Gastrocnemius medialis (tissue), 4 donors: ENCODE measurements at regions not wholly inside any gene's neighbourhood (a gene's known extent, or its start where the extent isn't known, plus 50 kb on each side); places are given as distances from the start of the nearest gene placed in this dataset.

ENCODE experiments used
- ATAC-seq, 2 donors: fragments of 150-250 bp; one replicate each; pipeline ENCODE4 v1.9.1; 2016
- DNase-seq, 2 donors: peaks; one replicate each; pipeline ENCODE4 v3.0.0-alpha.2; 2019
- H3K27ac ChIP-seq, 4 donors: fragments of 200-600 bp; sonication (generic); 1 replicate in 1 of 4; 2 replicates in 3 of 4; pipeline ENCODE4 v1.5.1; 2016 to 2018; ENCODE audit warnings: mild to moderate bottlenecking in 2 of 4, moderate library complexity in 1 of 4
- H3K27me3 ChIP-seq, 3 donors: fragments of 200-600 bp; sonication (generic) in 2 of 3; 1 replicate in 1 of 3; 2 replicates in 2 of 3; pipeline versions ENCODE4 v1.5.1 to v1.6.0; 2016 to 2019; ENCODE audit warnings: mild to moderate bottlenecking in 1 of 3, moderate library complexity in 1 of 3
- H3K36me3 ChIP-seq, 2 donors: fragments of 200-600 bp; sonication (generic) in 1 of 2; one replicate each; pipeline ENCODE4 v1.5.1; 2017 to 2018
- H3K4me1 ChIP-seq, 2 donors: fragments of 200-600 bp; sonication (generic) in 1 of 2; one replicate each; pipeline ENCODE4 v1.5.1; 2016 to 2017; ENCODE audit warnings: mild to moderate bottlenecking in 2 of 2
- H3K4me3 ChIP-seq, 4 donors: fragments of 200-600 bp; sonication (generic) in 3 of 4; 1 replicate in 1 of 4; 2 replicates in 3 of 4; pipeline ENCODE4 v1.5.1; 2016 to 2019; ENCODE audit warnings: mild to moderate bottlenecking in 2 of 4
- H3K9me3 ChIP-seq, 3 donors: fragments of 200-600 bp; sonication (generic) in 2 of 3; 1 replicate in 1 of 3; 2 replicates in 2 of 3; pipeline ENCODE4 v1.5.1; 2016 to 2019
- CTCF ChIP-seq, 5 experiments: fragments of 450-650 bp in 3 of 5; fragments of 200-600 bp in 2 of 5; sonication (generic) in 2 of 5; IDR thresholded peaks in 4 of 5; conservative IDR thresholded peaks in 1 of 5; 1 replicate in 4 of 5; 2 replicates in 1 of 5; pipeline ENCODE4 v1.5.1; 2016 to 2019; ENCODE audit warnings: antibody characterized with exemption in 5 of 5, mild to moderate bottlenecking in 3 of 5, moderate library complexity in 3 of 5
- POLR2A ChIP-seq, 2 donors: fragments of 450-650 bp; IDR thresholded peaks; one replicate each; pipeline ENCODE4 v1.6.1; 2017; ENCODE audit warnings: antibody characterized with exemption in 2 of 2, mild to moderate bottlenecking in 2 of 2, moderate library complexity in 2 of 2
- in situ Hi-C, 4 donors: fragments of 200-750 bp; cut with MboI; loops; one replicate each; pipeline versions ENCODE4 v1.15.0 to v1.8.0; 2017; ENCODE audit warnings: low sequenced_read_pairs in 4 of 4
- intact Hi-C: fragments of 100-400 bp; cut with DNase I; formaldehyde crosslinking; loops from one replicate; pipeline ENCODE4 v1.15.1; 2023; ENCODE audit warnings: low total_unique reads

- no peak overlapping the region for H3K27ac ChIP-seq
- intact Hi-C loops, result no loop called here
- H3K27me3 ChIP-seq, result no peaks in the 10 kb centered on the region
- H3K4me1 ChIP-seq, result no peaks in the 10 kb centered on the region
- no peak overlapping the region for H3K4me3 ChIP-seq
- ATAC-seq (no peak), DNase-seq (no peak)
- H3K36me3 ChIP-seq, result no peaks in the 10 kb centered on the region
- in situ Hi-C loops, result no loop called here
- H3K9me3 ChIP-seq, result no peaks in the 10 kb centered on the region
- TF ChIP-seq POLR2A (IDR thresholded peaks at IDR 0.05), result no peak
- TF ChIP-seq CTCF (IDR thresholded peaks at IDR 0.05 in 4 of 5, conservative IDR thresholded peaks at IDR 0.05 in 1 of 5), result no peak
Measured at GRCh38 chr13:88623150-88623549, 952.0 kb downstream of the SLITRK5 start.

GRCh38 chr13:88627071-88627470 lies 955.9 kb downstream of the SLITRK5 start:
- Histone ChIP-seq H3K4me1 (no peaks in the 10 kb centered on the region), H3K36me3 (no peaks in the 10 kb centered on the region), H3K4me3 (no peak overlapping the region), H3K27me3 (no peaks in the 10 kb centered on the region), H3K9me3 (no peaks in the 10 kb centered on the region), H3K27ac (no peak overlapping the region)
- in situ Hi-C loops, result no loop called here
- intact Hi-C loops, result no loop called here
- ATAC-seq (no peak), DNase-seq (no peak)
- TF ChIP-seq CTCF (IDR thresholded peaks at IDR 0.05 in 4 of 5, conservative IDR thresholded peaks at IDR 0.05 in 1 of 5) (no peak), POLR2A (IDR thresholded peaks at IDR 0.05) (no peak)

GRCh38 chr13:88628882-88629281 lies 957.7 kb downstream of the SLITRK5 start:
- H3K4me3 ChIP-seq, result no peak overlapping the region
- TF ChIP-seq CTCF (IDR thresholded peaks at IDR 0.05 in 4 of 5, conservative IDR thresholded peaks at IDR 0.05 in 1 of 5) (no peak), POLR2A (IDR thresholded peaks at IDR 0.05) (no peak)

GRCh38 chr13:88637935-88638334 lies 966.8 kb downstream of the SLITRK5 start:
- Histone ChIP-seq H3K27ac (no peak overlapping the region), H3K4me3 (no peak overlapping the region), H3K36me3 (no peaks in the 10 kb centered on the region), H3K9me3 (no peaks in the 10 kb centered on the region), H3K4me1 (no peaks in the 10 kb centered on the region), H3K27me3 (no peaks in the 10 kb centered on the region)
- in situ Hi-C loops, result no loop called here
- ATAC-seq (no peak), DNase-seq (no peak)
- intact Hi-C loops, result no loop called here
- TF ChIP-seq POLR2A (IDR thresholded peaks at IDR 0.05), result no peak
- no peak for TF ChIP-seq CTCF (IDR thresholded peaks at IDR 0.05 in 4 of 5, conservative IDR thresholded peaks at IDR 0.05 in 1 of 5)

More at GRCh38 chr13:88628882-88629281, 957.7 kb downstream of the SLITRK5 start:
- DNase-seq (no peak), ATAC-seq (no peak)
- in situ Hi-C loops, result no loop called here
- intact Hi-C loops, result no loop called here
- Histone ChIP-seq H3K36me3 (no peaks in the 10 kb centered on the region), H3K27ac (no peak overlapping the region), H3K4me1 (no peaks in the 10 kb centered on the region), H3K9me3 (no peaks in the 10 kb centered on the region), H3K27me3 (no peaks in the 10 kb centered on the region)

GRCh38 chr13:88643233-88643632 lies 972.1 kb downstream of the SLITRK5 start:
- in situ Hi-C loops, result no loop called here
- no peak for DNase-seq
- no peaks in the 10 kb centered on the region for H3K4me1 ChIP-seq
- TF ChIP-seq CTCF (IDR thresholded peaks at IDR 0.05 in 4 of 5, conservative IDR thresholded peaks at IDR 0.05 in 1 of 5), result no peak
- TF ChIP-seq POLR2A (IDR thresholded peaks at IDR 0.05), result no peak
- ATAC-seq, result no peak
- H3K27ac ChIP-seq, result no peak overlapping the region
- no peaks in the 10 kb centered on the region for H3K27me3 ChIP-seq
- H3K9me3 ChIP-seq, result no peaks in the 10 kb centered on the region
- no peak overlapping the region for H3K4me3 ChIP-seq
- H3K36me3 ChIP-seq, result no peaks in the 10 kb centered on the region
- intact Hi-C loops, result no loop called here
